ENCODE measurements at regions not wholly inside any gene's neighbourhood (a gene's known extent, or its start where the extent isn't known, plus 50 kb on each side); places are given as distances from the start of the nearest gene placed in this dataset.

GRCh38 chr3:177960014-177960413, 576.2 kb upstream of the KCNMB2 start:
- TF ChIP-seq POLR2A (IDR thresholded peaks at IDR 0.05): no peak
- no peak for TF ChIP-seq CTCF (IDR thresholded peaks at IDR 0.05)
- TF ChIP-seq POLR2AphosphoS5 (IDR thresholded peaks at IDR 0.05): no peak
